Lower leg skin (tissue), 4 donors: ENCODE measurements at regions not wholly inside any gene's neighbourhood (a gene's known extent, or its start where the extent isn't known, plus 50 kb on each side); places are given as distances from the start of the nearest gene placed in this dataset.
"Not testable (repeated sequence)": the region's sequence is repeated elsewhere in the genome, so short reads cannot be mapped to it uniquely, and the experiment has no call there.

Source experiments
- DNase-seq, 2 donors: peaks; one replicate each; pipeline ENCODE4 v3.0.0-alpha.2; 2019; ENCODE audit warnings: low spot score in 2 of 2
- H3K4me3 ChIP-seq: fragments of 200-600 bp; sonication (generic); 2 replicates; pipeline ENCODE4 v1.5.1; 2017; ENCODE audit warnings: mild to moderate bottlenecking, low read depth; ENCODE audit not compliant: poor library complexity, severe bottlenecking
- POLR2A ChIP-seq, 2 donors: fragments of 450-650 bp; IDR thresholded peaks; one replicate each; pipeline ENCODE4 v1.6.1; 2016 to 2017; ENCODE audit warnings: antibody characterized with exemption in 2 of 2, mild to moderate bottlenecking in 1 of 2, moderate library complexity in 1 of 2
- WGBS, 2 donors: methylation state at CpG; one replicate each; pipeline ENCODE4 v1.1.5; 2018; 5-methylcytosine and 5-hydroxymethylcytosine counted together
- intact Hi-C: fragments of 100-400 bp; cut with DNase I; formaldehyde crosslinking; loops from one replicate; pipeline ENCODE4 v1.15.0; 2023; ENCODE audit warnings: low total_unique reads
- TF ChIP-seq, protein P1 (sequence below), 3 donors: fragments of 450-650 bp; IDR thresholded peaks; one replicate each; pipeline ENCODE4 v1.5.1; 2016; ENCODE audit warnings: antibody characterized with exemption in 3 of 3, mild to moderate bottlenecking in 3 of 3, moderate library complexity in 2 of 3

DNA sequence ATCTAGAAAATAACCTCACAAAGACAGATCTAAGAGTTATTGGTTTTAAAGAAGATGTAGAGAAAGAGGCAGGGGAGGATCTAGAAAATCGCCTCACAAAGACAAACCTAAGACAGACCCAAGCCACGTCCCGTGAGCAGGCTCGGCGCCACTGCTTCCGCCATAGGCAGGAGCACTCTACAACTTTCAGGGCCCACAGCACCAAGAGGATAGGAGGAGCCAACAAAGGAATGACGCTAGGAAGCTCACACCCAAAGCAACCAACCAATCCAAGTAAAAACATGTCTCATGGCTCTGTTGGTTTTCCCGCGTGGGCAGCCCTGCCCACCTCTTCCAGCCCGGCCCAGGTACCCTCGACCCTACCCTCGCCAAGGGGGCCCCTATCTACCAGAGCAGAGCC, 4167.4 kb upstream of the OR11H1 start:
- WGBS, 2 donors, result 63% methylated on average over 12 of the region's 12 CpGs
- intact Hi-C loops, result no loop called here
- no peak for TF ChIP-seq POLR2A (IDR thresholded peaks at IDR 0.05)
- TF ChIP-seq, protein P1, sequence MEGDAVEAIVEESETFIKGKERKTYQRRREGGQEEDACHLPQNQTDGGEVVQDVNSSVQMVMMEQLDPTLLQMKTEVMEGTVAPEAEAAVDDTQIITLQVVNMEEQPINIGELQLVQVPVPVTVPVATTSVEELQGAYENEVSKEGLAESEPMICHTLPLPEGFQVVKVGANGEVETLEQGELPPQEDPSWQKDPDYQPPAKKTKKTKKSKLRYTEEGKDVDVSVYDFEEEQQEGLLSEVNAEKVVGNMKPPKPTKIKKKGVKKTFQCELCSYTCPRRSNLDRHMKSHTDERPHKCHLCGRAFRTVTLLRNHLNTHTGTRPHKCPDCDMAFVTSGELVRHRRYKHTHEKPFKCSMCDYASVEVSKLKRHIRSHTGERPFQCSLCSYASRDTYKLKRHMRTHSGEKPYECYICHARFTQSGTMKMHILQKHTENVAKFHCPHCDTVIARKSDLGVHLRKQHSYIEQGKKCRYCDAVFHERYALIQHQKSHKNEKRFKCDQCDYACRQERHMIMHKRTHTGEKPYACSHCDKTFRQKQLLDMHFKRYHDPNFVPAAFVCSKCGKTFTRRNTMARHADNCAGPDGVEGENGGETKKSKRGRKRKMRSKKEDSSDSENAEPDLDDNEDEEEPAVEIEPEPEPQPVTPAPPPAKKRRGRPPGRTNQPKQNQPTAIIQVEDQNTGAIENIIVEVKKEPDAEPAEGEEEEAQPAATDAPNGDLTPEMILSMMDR (IDR thresholded peaks at IDR 0.05), result no peak
- no peak overlapping the region for H3K4me3 ChIP-seq
- no peak for DNase-seq

GRCh38 chr22:11361496-11361895, 4166.5 kb upstream of the OR11H1 start:
- H3K4me3 ChIP-seq, DNase-seq, intact Hi-C loops: not testable (repeated sequence)
- WGBS, 2 donors, result 73 to 81% methylated on average over 10 of the region's 10 CpGs

GRCh38 chr22:11369612-11370307, 4158.2 kb upstream of the OR11H1 start:
- H3K4me3 ChIP-seq, DNase-seq, intact Hi-C loops: not testable (repeated sequence)
- 66% methylated on average over 2 of the region's 2 CpGs for WGBS, 2 donors

- no CpG with 5 or more reads among the region's 1 CpG for WGBS, 2 donors
- DNase-seq, intact Hi-C loops, H3K4me3 ChIP-seq: not testable (repeated sequence)
Observed at GRCh38 chr22:11370311-11370710, 4157.7 kb upstream of the OR11H1 start.
